HG02798 (cell line): ENCODE measurements at regions not wholly inside any gene's neighbourhood (a gene's known extent, or its start where the extent isn't known, plus 50 kb on each side); places are given as distances from the start of the nearest gene placed in this dataset.

Experiments used
- ATAC-seq: cut with Tn5 transposase; IDR thresholded peaks from one replicate; pipeline ENCODE4 v1.9.1; 2021; ENCODE audit warnings: mild to moderate bottlenecking; ENCODE audit not compliant: unreplicated experiment, poor library complexity

- no peak for ATAC-seq
Measured at GRCh38 chr16:77590707-77591106, 131.6 kb upstream of the NUDT7 start.

- ATAC-seq: no peak
Measured at GRCh38 chr16:77591347-77591746, 131.0 kb upstream of the NUDT7 start.

GRCh38 chr16:77592021-77592420, 130.3 kb upstream of the NUDT7 start:
- no peak for ATAC-seq

DNA sequence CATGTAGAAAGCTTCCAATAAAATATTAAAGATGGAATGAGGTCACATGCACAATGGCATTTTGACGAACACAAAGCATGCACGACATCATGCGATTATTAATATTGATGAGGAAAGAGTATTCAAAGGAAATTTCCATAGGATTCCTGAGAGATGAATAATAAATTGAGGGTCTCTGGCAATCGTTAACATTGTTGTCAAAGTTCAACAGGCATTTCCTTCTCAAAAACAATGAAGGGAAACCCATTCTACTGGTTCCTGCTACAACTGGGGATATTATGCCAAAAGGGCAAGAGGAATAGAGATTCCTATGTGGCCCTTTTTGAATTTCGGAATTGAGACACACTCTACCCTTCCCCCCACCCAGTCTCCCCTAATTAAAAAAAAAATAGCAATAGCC, 128.3 kb upstream of the NUDT7 start:
- ATAC-seq: no peak

- ATAC-seq: no peak
Measured at GRCh38 chr16:77594799-77595596, 127.3 kb upstream of the NUDT7 start.

DNA sequence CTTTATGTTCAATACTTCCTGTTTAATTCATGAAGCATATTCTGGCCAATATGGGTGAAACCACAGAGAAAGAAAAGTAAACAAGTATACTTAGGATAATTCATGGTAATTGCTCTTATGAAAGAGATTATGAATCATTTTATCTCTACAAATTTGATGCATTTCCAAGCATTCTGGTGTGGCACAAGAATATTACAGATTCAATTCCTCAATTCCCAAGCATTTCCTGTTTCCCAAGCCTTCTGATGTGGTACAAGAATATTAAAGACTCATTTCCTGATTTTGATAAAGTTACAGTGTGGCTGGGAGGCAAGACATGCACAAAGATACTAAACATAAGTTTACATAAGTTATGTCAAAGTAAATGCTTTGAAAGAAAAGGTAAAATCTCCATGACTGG, 126.1 kb upstream of the NUDT7 start:
- no peak for ATAC-seq

DNA sequence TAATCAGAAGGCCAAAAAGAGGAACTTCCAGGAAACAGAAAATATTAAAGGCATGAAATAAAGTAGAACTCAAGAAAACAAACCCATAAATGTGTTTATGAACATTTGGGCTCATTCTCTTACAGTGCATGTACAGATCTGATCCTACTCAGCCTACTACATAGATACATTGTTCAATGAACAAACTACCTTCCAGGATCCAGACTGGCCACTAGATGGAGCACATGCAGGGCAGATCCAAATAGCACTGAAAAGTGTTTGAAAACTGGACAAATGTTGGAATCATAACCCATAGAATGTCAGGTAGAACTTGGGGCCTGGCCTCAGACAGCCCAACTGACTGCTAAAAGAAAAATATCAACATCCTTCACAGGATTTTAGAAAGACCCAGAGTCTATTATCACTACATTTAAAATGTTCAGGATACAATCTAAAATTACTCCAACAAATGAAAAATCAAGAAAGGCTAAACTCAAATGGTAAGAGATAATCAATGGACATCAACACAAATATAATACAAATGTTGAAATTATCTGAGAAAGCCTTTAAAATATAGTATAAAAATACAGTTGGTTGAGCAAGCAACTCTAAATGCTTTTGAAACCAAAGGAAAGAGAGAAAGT, 122.4 kb upstream of the NUDT7 start:
- peak; percentile 50 for ATAC-seq

- no peak for ATAC-seq
Measured at GRCh38 chr16:77600555-77600954, 121.8 kb upstream of the NUDT7 start.

DNA sequence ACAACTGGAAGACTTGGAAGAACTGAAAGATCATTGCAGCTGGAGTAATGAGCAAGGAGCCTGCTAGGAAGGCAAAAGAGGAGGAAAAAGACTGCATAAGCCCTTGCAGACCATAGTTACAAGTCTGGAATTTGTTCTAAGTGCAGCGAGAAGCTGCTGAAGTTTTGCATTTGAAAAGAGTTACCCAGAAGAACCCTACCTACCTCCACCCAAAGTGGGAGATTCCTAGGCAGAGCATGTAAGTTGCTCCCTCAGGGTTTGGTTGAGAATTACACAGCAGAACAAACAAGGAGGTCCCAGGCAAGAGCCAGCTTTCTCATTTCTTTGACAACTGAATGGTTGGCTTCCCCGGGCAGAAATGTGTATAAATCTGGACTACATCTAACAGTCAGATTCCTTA, 118.7 kb upstream of the NUDT7 start:
- no peak for ATAC-seq

DNA sequence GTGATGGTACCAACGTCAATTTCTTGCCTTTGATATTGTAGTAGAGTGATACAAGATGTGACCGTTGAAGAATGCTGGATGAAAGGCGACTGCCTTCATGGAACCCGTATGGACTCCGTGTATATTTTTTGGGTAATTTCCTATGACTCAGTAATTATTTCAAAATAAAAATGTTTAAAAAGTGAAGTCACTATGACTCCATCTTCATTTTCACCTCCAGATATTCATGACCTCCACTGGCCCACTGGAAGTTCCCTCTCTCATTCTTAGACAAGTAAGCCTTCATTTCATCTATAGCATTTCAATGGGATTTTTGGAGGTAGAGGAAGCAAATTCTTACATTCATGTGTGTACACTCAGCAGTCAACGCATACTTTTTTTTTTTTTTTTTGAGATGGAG, 111.8 kb upstream of the NUDT7 start:
- ATAC-seq: no peak

- no peak for ATAC-seq
Measured at GRCh38 chr16:77611386-77611785, 110.9 kb upstream of the NUDT7 start.

GRCh38 chr16:77612596-77612995, 109.7 kb upstream of the NUDT7 start:
- ATAC-seq: no peak

GRCh38 chr16:77613095-77613494, 109.2 kb upstream of the NUDT7 start:
- no peak for ATAC-seq

DNA sequence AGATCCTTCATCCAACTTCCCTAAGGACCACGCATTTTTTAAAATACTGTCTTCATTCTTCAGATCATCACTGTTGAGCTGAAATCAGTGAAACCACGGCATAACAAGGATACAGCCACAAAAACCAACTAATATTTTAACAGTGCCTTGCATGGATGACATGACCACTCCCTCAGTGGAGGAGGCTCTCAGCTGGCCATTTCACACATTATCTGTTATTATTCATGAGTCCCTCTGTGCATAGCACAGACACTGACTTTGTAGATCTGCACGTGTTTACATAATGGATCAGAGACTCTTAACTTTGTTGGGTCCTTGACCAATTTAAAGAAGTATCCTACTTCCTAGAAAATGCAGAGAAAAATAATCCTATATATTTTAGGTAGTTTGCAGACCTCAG, 104.8 kb upstream of the NUDT7 start:
- no peak for ATAC-seq

DNA sequence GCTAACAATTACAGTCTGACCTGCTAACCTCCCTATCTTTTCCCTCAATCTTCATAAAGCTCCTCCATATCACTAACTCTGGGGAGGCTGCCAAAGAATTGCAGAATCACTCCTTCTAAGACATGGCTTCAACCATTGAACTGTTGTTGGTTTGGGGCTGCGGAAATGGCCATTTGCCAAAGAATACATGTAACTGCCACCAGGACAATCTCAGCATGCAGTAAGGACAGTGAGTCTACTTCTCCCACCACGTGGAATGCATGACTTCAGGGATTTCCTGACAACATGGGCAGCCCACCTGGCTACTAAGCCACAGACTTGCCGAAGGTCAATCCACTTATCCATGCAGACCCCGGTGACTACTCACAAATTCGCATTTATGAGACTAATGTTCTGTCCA, 104.3 kb upstream of the NUDT7 start:
- ATAC-seq: no peak

- no peak for ATAC-seq
Measured at GRCh38 chr16:77618951-77619350, 103.4 kb upstream of the NUDT7 start.

GRCh38 chr16:77624085-77624484, 98.2 kb upstream of the NUDT7 start:
- ATAC-seq: no peak

- no peak for ATAC-seq
Measured at GRCh38 chr16:77636615-77637014, 85.7 kb upstream of the NUDT7 start.

GRCh38 chr16:77637940-77638339, 84.4 kb upstream of the NUDT7 start:
- ATAC-seq: no peak

- ATAC-seq: no peak
Measured at GRCh38 chr16:77643176-77643575, 79.1 kb upstream of the NUDT7 start.

DNA sequence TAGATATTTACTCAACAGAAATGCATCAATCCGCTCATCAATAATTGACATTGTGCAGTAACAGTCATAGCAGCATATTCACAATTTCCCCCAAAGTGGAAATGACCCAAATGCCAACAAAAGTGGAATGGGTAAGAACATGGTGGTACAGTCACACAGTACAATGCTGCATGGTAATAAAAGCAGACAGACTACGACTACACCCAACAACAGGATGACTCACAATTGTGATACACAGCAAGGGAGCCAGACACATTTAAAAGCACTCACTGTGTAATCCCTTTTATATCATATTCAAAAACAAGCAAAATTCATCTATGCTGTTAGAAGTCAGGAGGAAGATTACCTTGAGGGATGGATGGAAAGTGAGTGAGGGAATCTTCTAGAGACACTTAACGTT, 76.5 kb upstream of the NUDT7 start:
- no peak for ATAC-seq

GRCh38 chr16:77647726-77648125, 74.6 kb upstream of the NUDT7 start:
- no peak for ATAC-seq
